ENCODE measurements at regions not wholly inside any gene's neighbourhood (a gene's known extent, or its start where the extent isn't known, plus 50 kb on each side); places are given as distances from the start of the nearest gene placed in this dataset.

- TF ChIP-seq CTCF (IDR thresholded peaks at IDR 0.05): no peak
- no peak for TF ChIP-seq ZFX (IDR thresholded peaks at IDR 0.05; ENCODE audit: borderline replicate concordance)
Observed at GRCh38 chr14:101357038-101357437, 204.3 kb upstream of the DIO3 start.

All from 22Rv1 (cell line).